Hematopoietic multipotent progenitor cell (in vitro differentiated cells): ENCODE measurements at regions not wholly inside any gene's neighbourhood (a gene's known extent, or its start where the extent isn't known, plus 50 kb on each side); places are given as distances from the start of the nearest gene placed in this dataset.
A peak's percentile ranks its signal among the peaks of the same experiment; 100 is the strongest.

Experiments used
- DNase-seq, 3 donors: peaks; one replicate each; pipeline ENCODE4 v3.0.0-alpha.2; 2011 to 2015; ENCODE audit warnings: low read depth in 2 of 3, low spot score in 2 of 3

- peak in 2 of 3 donors; percentile 15 to 48 for DNase-seq
Observed at GRCh38 chr5:174189654-174190541, 144.4 kb downstream of the NSG2 start.

GRCh38 chr5:174191076-174191475, 145.6 kb downstream of the NSG2 start:
- no peak for DNase-seq

GRCh38 chr5:174191850-174192655, 146.5 kb downstream of the NSG2 start:
- DNase-seq: no peak

- DNase-seq: no peak
Observed at GRCh38 chr5:174192901-174193300, 147.4 kb downstream of the NSG2 start.

GRCh38 chr5:174195517-174195916, 150.0 kb downstream of the NSG2 start:
- no peak for DNase-seq

- DNase-seq: no peak
Observed at GRCh38 chr5:174197929-174198328, 152.4 kb downstream of the NSG2 start.

- DNase-seq: no peak
Observed at GRCh38 chr5:174198541-174198940, 153.0 kb downstream of the NSG2 start.

- no peak for DNase-seq
Observed at GRCh38 chr5:174202996-174203395, 157.5 kb downstream of the NSG2 start.

GRCh38 chr5:174204535-174205313, 159.2 kb downstream of the NSG2 start:
- DNase-seq: no peak

- no peak for DNase-seq
Observed at GRCh38 chr5:174205939-174206338, 160.4 kb downstream of the NSG2 start.

GRCh38 chr5:174210596-174211276, 165.2 kb downstream of the NSG2 start:
- no peak for DNase-seq

GRCh38 chr5:174211277-174211626, 165.7 kb downstream of the NSG2 start:
- DNase-seq: no peak

- DNase-seq: no peak
Observed at GRCh38 chr5:174217527-174217926, 172.0 kb downstream of the NSG2 start.

- no peak for DNase-seq
Observed at GRCh38 chr5:174218162-174218561, 172.7 kb downstream of the NSG2 start.

- no peak for DNase-seq
Observed at GRCh38 chr5:174220417-174220816, 174.9 kb downstream of the NSG2 start.

- DNase-seq: no peak
Observed at GRCh38 chr5:174221436-174221835, 175.9 kb downstream of the NSG2 start.

GRCh38 chr5:174221946-174222345, 176.4 kb downstream of the NSG2 start:
- no peak for DNase-seq

- DNase-seq: no peak
Observed at GRCh38 chr5:174222891-174223290, 177.4 kb downstream of the NSG2 start.

GRCh38 chr5:174223355-174223754, 177.8 kb downstream of the NSG2 start:
- peak in 2 of 3 donors; percentile 9 to 52 for DNase-seq

- no peak for DNase-seq
Observed at GRCh38 chr5:174229068-174229467, 183.6 kb downstream of the NSG2 start.
